Upper lobe of left lung (tissue), 4 donors: ENCODE measurements at regions not wholly inside any gene's neighbourhood (a gene's known extent, or its start where the extent isn't known, plus 50 kb on each side); places are given as distances from the start of the nearest gene placed in this dataset.
"Not testable (repeated sequence)": the region's sequence is repeated elsewhere in the genome, so short reads cannot be mapped to it uniquely, and the experiment has no call there.

Experiments used
- CTCF ChIP-seq, 6 experiments: fragments of 450-650 bp in 4 of 6; fragments of 200-600 bp in 2 of 6; sonication (generic) in 2 of 6; IDR thresholded peaks; one replicate each; pipeline ENCODE4 v1.5.1; 2016 to 2019; ENCODE audit warnings: antibody characterized with exemption in 6 of 6
- EP300 ChIP-seq, 4 donors: sonication (generic); formaldehyde crosslinking; IDR thresholded peaks; one replicate each; pipeline ENCODE4 v1.5.1; 2017; ENCODE audit warnings: antibody characterized with exemption in 4 of 4, control low read depth in 2 of 4
- POLR2A ChIP-seq, 4 donors: fragments of 450-650 bp; IDR thresholded peaks; one replicate each; pipeline ENCODE4 v1.5.1; 2016 to 2017; ENCODE audit warnings: antibody characterized with exemption in 4 of 4, mild to moderate bottlenecking in 2 of 4
- POLR2AphosphoS5 ChIP-seq, 2 donors: sonication (generic); formaldehyde crosslinking; IDR thresholded peaks; one replicate each; pipeline ENCODE4 v1.5.1; 2017; ENCODE audit warnings: antibody characterized with exemption in 2 of 2

DNA sequence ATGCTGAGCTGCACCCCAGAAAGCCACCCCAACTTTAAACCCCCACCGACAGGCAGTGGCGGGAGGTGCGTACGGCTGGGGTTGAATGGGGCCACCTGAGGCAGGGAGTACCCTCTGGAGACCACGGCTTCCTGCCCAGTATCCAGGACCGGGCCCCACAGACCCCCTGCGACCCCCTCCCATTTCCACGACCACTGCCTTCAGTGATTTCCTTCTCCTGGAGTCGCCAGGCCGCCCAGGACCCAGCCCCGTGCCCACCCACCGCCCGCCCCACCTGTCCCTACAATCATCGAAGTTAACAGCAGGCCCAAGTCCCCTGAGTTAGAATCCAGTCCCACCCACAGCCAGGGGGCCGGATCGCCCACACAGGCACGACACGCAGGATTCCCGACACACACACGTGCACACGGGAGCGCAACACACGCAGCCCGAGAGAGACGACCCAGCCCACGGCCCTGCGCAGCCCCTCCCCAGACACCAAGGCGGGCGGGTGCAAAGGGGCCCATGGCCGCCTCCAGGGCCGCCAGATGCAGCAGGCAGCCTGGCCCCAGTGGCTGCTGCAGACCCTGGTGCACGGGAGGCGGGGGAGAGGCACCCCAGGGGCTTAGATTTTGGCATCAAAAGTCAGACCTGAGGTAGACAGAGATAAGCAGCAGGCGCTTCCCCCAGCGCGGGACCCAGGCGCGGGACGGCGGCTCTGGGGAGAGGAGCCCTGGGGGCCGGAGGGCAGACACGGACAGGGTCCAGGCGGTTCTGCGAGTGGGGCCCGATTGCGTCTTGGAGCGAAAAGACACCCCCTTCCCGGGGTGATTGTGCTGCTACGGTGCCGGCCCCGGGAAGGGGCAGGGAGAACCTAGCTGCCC, 104.8 kb downstream of the SPATA31A6 start:
- not testable (repeated sequence) for TF ChIP-seq EP300, POLR2AphosphoS5, CTCF, POLR2A (IDR thresholded peaks at IDR 0.05)
